GM13976 (cell line): ENCODE measurements at regions not wholly inside any gene's neighbourhood (a gene's known extent, or its start where the extent isn't known, plus 50 kb on each side); places are given as distances from the start of the nearest gene placed in this dataset.

ENCODE experiments used
- DNase-seq: peaks from one replicate; pipeline ENCODE4 v3.0.0; 2012; ENCODE audit warnings: low spot score
- CTCF ChIP-seq: IDR thresholded peaks from 2 replicates; pipeline ENCODE4 v1.5.1; 2012; ENCODE audit warnings: borderline replicate concordance, mild to moderate bottlenecking; ENCODE audit not compliant: insufficient read depth; ENCODE audit errors: extremely low read depth, missing control alignments, control extremely low read depth
- in situ Hi-C: fragments of 300-500 bp; cut with MboI; formaldehyde crosslinking; loops from one replicate; pipeline ENCODE4 v1.12.0; 2022; ENCODE audit warnings: low sequenced_read_pairs, mixed read lengths, inconsistent platforms; ENCODE audit not compliant: unreplicated experiment

DNA sequence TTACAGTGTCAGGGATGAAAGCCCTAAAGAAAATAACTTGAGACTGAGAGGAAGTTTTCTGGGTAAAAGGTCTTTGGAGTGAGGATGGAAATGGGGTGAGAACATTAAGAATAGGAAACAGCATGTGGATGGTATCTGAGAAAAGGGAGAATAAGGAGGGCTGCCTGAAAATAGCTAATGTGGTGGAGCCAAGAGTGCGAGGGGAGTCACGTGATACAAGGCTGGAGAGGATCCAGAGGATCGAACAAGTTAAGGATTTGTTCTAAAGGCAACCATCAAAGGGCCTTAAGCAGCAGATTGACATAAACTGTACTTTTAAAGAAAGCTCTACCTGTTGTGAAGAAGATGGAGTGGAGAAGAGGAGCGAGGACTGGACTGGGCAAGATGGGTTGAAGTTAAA is 347.4 kb upstream of the AGA start:
- in situ Hi-C loops = no loop called here
- DNase-seq = no peak
- TF ChIP-seq CTCF = no peak

- no peak for TF ChIP-seq CTCF
- no peak for DNase-seq
- in situ Hi-C loops = no loop called here
Observed at GRCh38 chr4:177791188-177791587, 349.0 kb upstream of the AGA start.

DNA sequence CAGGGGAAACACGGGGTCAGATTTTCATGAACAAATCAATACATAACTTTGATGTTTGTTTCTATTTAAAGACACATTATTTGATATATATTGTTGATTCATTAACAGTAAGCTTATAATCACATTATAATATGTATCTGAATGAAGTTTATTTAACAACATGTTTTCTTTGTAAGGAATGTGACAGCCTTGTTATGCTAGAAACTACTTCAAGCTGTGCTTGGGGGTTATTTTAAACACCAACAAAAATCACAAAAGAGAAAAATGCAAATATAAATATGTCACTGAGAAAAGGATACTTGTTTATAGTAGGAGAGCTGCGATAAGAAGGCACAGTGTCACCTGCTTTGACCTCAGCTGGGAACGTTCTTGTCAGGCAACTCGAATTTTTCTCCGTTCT is 354.6 kb upstream of the AGA start:
- no peak for DNase-seq
- TF ChIP-seq CTCF = no peak
- in situ Hi-C loops = no loop called here

DNA sequence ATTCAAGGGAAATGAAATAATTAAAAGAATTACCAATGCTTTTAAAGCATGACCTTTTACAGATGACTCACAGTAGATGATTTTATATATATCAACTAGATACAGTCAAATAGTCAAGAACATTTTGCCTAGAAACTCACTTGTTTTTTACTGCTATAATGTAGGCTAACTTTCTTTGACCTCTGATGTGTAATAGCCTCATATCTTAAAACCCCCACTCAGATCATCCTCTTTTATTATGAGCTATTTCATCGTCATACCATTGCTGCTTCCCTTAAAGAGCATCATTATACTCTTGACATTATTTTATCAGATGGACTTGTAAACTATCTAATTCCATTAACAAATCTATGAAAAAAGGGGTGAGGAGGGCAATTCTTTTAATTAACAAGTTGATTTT is 355.9 kb upstream of the AGA start:
- in situ Hi-C loops = no loop called here
- no peak for DNase-seq
- no peak for TF ChIP-seq CTCF

DNA sequence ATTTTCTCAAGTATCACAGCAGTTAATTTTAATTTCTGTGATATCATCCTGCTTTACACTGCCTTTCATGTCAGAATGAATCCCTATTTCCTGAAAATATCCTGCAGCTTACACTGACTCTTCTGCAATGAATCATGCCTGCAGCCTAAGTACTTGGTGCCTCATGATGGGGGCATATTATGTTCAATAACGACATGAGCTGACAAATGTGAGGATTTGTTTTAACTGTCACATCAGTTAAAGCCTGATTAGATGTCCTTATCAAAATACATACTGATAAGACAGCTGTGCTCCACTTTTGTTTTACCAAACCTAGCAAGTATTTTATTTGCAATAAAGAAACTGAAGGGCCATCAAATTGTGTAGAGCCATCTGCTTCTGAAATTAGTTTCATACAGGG is 359.9 kb upstream of the AGA start:
- TF ChIP-seq CTCF = no peak

GRCh38 chr4:177802661-177803060 is 360.4 kb upstream of the AGA start:
- no peak for TF ChIP-seq CTCF
- DNase-seq = no peak
- in situ Hi-C loops = no loop called here

More for the DNA sequence above, 359.9 kb upstream of the AGA start:
- DNase-seq = no peak
- in situ Hi-C loops = no loop called here

GRCh38 chr4:177803151-177803550 is 360.9 kb upstream of the AGA start:
- TF ChIP-seq CTCF = no peak
- DNase-seq = no peak
- in situ Hi-C loops = no loop called here
